LNCAP (cell line): ENCODE measurements at regions not wholly inside any gene's neighbourhood (a gene's known extent, or its start where the extent isn't known, plus 50 kb on each side); places are given as distances from the start of the nearest gene placed in this dataset.

ENCODE experiments used
- TF ChIP-seq, protein P1 (sequence below): fragments of 450-650 bp; IDR thresholded peaks from 2 replicates; pipeline ENCODE4 v1.5.1; 2017; ENCODE audit warnings: mild to moderate bottlenecking

GRCh38 chr18:6591491-6591890 lies 138.0 kb upstream of the ARHGAP28 start:
- TF ChIP-seq, protein P1, sequence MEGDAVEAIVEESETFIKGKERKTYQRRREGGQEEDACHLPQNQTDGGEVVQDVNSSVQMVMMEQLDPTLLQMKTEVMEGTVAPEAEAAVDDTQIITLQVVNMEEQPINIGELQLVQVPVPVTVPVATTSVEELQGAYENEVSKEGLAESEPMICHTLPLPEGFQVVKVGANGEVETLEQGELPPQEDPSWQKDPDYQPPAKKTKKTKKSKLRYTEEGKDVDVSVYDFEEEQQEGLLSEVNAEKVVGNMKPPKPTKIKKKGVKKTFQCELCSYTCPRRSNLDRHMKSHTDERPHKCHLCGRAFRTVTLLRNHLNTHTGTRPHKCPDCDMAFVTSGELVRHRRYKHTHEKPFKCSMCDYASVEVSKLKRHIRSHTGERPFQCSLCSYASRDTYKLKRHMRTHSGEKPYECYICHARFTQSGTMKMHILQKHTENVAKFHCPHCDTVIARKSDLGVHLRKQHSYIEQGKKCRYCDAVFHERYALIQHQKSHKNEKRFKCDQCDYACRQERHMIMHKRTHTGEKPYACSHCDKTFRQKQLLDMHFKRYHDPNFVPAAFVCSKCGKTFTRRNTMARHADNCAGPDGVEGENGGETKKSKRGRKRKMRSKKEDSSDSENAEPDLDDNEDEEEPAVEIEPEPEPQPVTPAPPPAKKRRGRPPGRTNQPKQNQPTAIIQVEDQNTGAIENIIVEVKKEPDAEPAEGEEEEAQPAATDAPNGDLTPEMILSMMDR: no peak

GRCh38 chr18:6592522-6592921 lies 137.0 kb upstream of the ARHGAP28 start:
- TF ChIP-seq, protein P1: no peak

DNA sequence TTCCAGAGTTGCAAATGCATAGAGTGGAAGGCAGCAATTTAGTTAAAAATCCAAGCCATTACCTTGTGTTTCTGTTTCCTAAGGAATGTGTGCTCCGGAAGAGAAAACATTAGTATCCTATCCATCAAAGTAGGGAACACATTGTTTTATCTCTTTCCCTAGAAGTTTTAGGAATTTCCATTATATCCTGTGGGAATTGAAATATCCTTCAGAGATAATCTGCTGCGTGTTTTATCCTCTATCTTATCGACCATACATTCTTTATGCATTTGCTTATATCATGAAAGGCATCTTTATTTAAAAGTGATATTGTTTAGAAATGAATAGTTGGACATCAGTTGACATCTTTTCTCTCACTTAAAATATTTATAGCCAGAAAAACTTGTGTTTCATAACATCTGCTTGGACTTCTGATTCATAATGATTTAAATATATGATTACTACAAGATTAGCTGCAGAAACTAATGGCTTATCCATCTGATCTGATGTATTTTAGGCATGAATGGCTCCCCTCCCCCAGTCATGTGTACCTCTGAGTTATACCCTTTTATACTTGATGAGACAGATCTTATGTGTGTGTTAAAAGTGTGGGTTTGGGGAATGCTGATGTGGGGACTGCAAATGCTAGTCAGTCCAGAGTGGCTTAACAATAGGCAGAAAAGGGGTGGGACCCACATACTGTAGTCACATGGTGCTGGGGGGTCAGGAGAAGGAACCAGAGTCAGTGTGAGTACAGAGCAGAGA lies 136.2 kb upstream of the ARHGAP28 start:
- TF ChIP-seq, protein P1: no peak

GRCh38 chr18:6595666-6596065 lies 133.8 kb upstream of the ARHGAP28 start:
- TF ChIP-seq, protein P1: no peak

DNA sequence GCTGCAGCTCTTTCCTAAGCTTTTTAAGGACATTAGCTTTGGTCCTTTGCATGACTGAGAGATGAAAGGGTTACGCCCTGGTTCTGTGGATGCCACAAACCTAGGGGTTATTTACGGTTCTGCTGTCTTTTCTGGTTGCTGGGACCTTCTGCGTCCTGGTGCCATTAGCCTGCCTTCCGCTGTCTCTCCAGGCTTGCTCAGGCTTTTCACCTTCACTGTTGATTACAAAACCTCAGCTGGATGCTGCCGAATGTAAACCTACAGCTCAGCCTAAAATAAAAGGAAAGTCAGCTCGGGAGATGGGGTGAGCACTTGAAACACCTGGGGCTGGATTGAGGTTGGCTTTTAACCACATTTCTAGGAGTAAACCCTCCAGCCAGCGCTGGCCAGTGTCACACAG lies 130.9 kb upstream of the ARHGAP28 start:
- TF ChIP-seq, protein P1: no peak

DNA sequence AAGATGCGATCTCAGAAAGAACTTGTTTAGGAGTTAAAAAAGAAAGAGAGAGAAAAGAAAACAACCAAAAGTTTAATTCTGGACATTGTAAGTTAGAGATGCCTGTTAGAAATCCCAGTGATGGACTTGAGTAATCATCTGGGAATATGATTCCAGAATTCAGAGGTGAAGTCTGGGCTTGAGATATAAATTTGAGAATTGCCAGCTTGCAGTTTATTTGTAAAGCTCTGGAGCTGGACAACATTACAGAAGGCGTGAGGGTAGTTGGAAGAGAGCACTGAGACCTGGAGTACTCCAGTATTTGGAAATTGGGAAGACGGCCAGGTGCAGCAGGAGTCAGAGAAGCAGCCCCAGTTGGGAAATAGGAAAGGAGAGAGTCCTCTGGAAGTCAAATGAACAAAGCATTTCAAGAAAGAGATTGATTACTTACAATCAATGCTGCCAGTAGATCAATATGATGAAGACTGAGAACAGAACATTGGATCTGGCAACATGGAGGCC lies 128.8 kb upstream of the ARHGAP28 start:
- TF ChIP-seq, protein P1: no peak

- TF ChIP-seq, protein P1: no peak
These were observed 128.3 kb upstream of the ARHGAP28 start for GRCh38 chr18:6601241-6601640.

- TF ChIP-seq, protein P1: no peak
These were observed 127.2 kb upstream of the ARHGAP28 start for GRCh38 chr18:6602365-6602764.
